ENCODE measurements at regions not wholly inside any gene's neighbourhood (a gene's known extent, or its start where the extent isn't known, plus 50 kb on each side); places are given as distances from the start of the nearest gene placed in this dataset.

- TF ChIP-seq TOX (CRISPR knock-in tag; IDR thresholded peaks at IDR 0.05; ENCODE audit: borderline replicate concordance), result no peak
- TF ChIP-seq ARNTL (CRISPR knock-in tag; IDR thresholded peaks at IDR 0.05; ENCODE audit: borderline replicate concordance, low read depth), result no peak
- TF ChIP-seq ZFP3 (CRISPR knock-in tag; IDR thresholded peaks at IDR 0.05), result no peak
- no peak for TF ChIP-seq ZFP30 (CRISPR knock-in tag; IDR thresholded peaks at IDR 0.05)
- TF ChIP-seq BACH2 (CRISPR knock-in tag; IDR thresholded peaks at IDR 0.05; ENCODE audit: borderline replicate concordance), result no peak
- TF ChIP-seq ISL1 (CRISPR knock-in tag; IDR thresholded peaks at IDR 0.05), result no peak
- TF ChIP-seq SNAI2 (CRISPR knock-in tag; IDR thresholded peaks at IDR 0.05), result no peak
- no peak for TF ChIP-seq PPARA (CRISPR knock-in tag; IDR thresholded peaks at IDR 0.05; ENCODE audit: borderline replicate concordance)
- no peak for TF ChIP-seq CSRNP3 (CRISPR knock-in tag; IDR thresholded peaks at IDR 0.05)
- no peak for TF ChIP-seq OSR1 (CRISPR knock-in tag; IDR thresholded peaks at IDR 0.05)
- TF ChIP-seq CREB5 (CRISPR knock-in tag; IDR thresholded peaks at IDR 0.05; ENCODE audit: low read depth), result no peak
- no peak for TF ChIP-seq POU6F1 (CRISPR knock-in tag; IDR thresholded peaks at IDR 0.05; ENCODE audit: borderline replicate concordance, low read depth)
- no peak for TF ChIP-seq TSHZ2 (CRISPR knock-in tag; IDR thresholded peaks at IDR 0.05)
- TF ChIP-seq PATZ1 (CRISPR knock-in tag; IDR thresholded peaks at IDR 0.05; ENCODE audit: borderline replicate concordance), result no peak
- no peak; the same call in 2 of the 3 replicates for ATAC-seq
These were observed 163.5 kb downstream of the GOLGA6L4 start for GRCh38 chr15:84398763-84399701.

GRCh38 chr15:84400017-84400740 lies 164.6 kb downstream of the GOLGA6L4 start:
- ATAC-seq, result no peak
- TF ChIP-seq ZFP30 (CRISPR knock-in tag; IDR thresholded peaks at IDR 0.05), result no peak
- no peak for TF ChIP-seq CSDC2 (CRISPR knock-in tag; IDR thresholded peaks at IDR 0.05)
- no peak for TF ChIP-seq ZNF565 (CRISPR knock-in tag; conservative IDR thresholded peaks at IDR 0.05; ENCODE audit: low read depth)
- TF ChIP-seq ISL1 (CRISPR knock-in tag; IDR thresholded peaks at IDR 0.05), result no peak
- TF ChIP-seq PPARA (CRISPR knock-in tag; IDR thresholded peaks at IDR 0.05; ENCODE audit: borderline replicate concordance), result no peak
- TF ChIP-seq ESRRG (CRISPR knock-in tag; IDR thresholded peaks at IDR 0.05), result no peak
- TF ChIP-seq BACH2 (CRISPR knock-in tag; IDR thresholded peaks at IDR 0.05; ENCODE audit: borderline replicate concordance), result no peak
- no peak for TF ChIP-seq CREB5 (CRISPR knock-in tag; IDR thresholded peaks at IDR 0.05; ENCODE audit: low read depth)
- TF ChIP-seq GLIS3 (CRISPR knock-in tag; IDR thresholded peaks at IDR 0.05), result no peak
- TF ChIP-seq RARB (CRISPR knock-in tag; IDR thresholded peaks at IDR 0.05), result no peak
- TF ChIP-seq ZNF8 (CRISPR knock-in tag; IDR thresholded peaks at IDR 0.05), result no peak
- no peak for TF ChIP-seq CSRNP3 (CRISPR knock-in tag; IDR thresholded peaks at IDR 0.05)
- no peak for TF ChIP-seq POU6F1 (CRISPR knock-in tag; IDR thresholded peaks at IDR 0.05; ENCODE audit: borderline replicate concordance, low read depth)
- TF ChIP-seq PATZ1 (CRISPR knock-in tag; IDR thresholded peaks at IDR 0.05; ENCODE audit: borderline replicate concordance), result no peak
